ENCODE measurements at regions not wholly inside any gene's neighbourhood (a gene's known extent, or its start where the extent isn't known, plus 50 kb on each side); places are given as distances from the start of the nearest gene placed in this dataset.

GRCh38 chr6:25217302-25217701, 61.9 kb upstream of the CARMIL1 start:
- Histone ChIP-seq H3K27ac (ENCODE audit: low read depth, low read length) (no peak overlapping the region), H3K18ac (ENCODE audit: low read length) (no peak overlapping the region), H2BK5ac (ENCODE audit: low read length) (no peak overlapping the region), H2BK15ac (replicated peaks; ENCODE audit: low read depth) (no peak overlapping the region), H2AK5ac (ENCODE audit: low read length) (no peak overlapping the region), H3K4me1 (ENCODE audit: control insufficient read depth, low read depth, low read length) (no peaks in the 10 kb centered on the region), H3K79me2 (ENCODE audit: control insufficient read depth, insufficient read depth, low read length) (no peaks in the 10 kb centered on the region), H3K23ac (ENCODE audit: low read length) (no peak overlapping the region), H3K4ac (ENCODE audit: low read depth, low read length) (no peak overlapping the region), H3K4me2 (ENCODE audit: low read length) (no peak overlapping the region), H3K27me3 (ENCODE audit: insufficient read depth, low read length, poor library complexity) (no peaks in the 10 kb centered on the region), H4K5ac (ENCODE audit: low read length) (no peak overlapping the region), H3K36me3 (ENCODE audit: control insufficient read depth, insufficient read depth, low read length) (no peaks in the 10 kb centered on the region), H3K4me3 (ENCODE audit: low read length) (no peak overlapping the region), H4K8ac (ENCODE audit: low read depth, low read length) (no peak overlapping the region), H3K56ac (ENCODE audit: low read length) (no peak overlapping the region), H3K9ac (ENCODE audit: low read length) (no peak overlapping the region), H3K79me1 (ENCODE audit: low read length) (no peaks in the 10 kb centered on the region), H2BK120ac (ENCODE audit: low read depth, low read length) (no peak overlapping the region)
- DNase-seq, result no peak
- WGBS (ENCODE audit: extremely low coverage, insufficient coverage, low lambda C conversion rate), result no CpG with 5 or more reads among the region's 2 CpGs

GRCh38 chr6:25217829-25218228, 61.3 kb upstream of the CARMIL1 start:
- Histone ChIP-seq H4K5ac (ENCODE audit: low read length) (no peak overlapping the region), H3K27me3 (ENCODE audit: insufficient read depth, low read length, poor library complexity) (no peaks in the 10 kb centered on the region), H2BK15ac (replicated peaks; ENCODE audit: low read depth) (no peak overlapping the region), H3K18ac (ENCODE audit: low read length) (no peak overlapping the region), H4K8ac (ENCODE audit: low read depth, low read length) (no peak overlapping the region), H3K56ac (ENCODE audit: low read length) (no peak overlapping the region), H3K27ac (ENCODE audit: low read depth, low read length) (no peak overlapping the region), H3K4ac (ENCODE audit: low read depth, low read length) (no peak overlapping the region), H2BK120ac (ENCODE audit: low read depth, low read length) (no peak overlapping the region), H3K4me1 (ENCODE audit: control insufficient read depth, low read depth, low read length) (no peaks in the 10 kb centered on the region), H2AK5ac (ENCODE audit: low read length) (no peak overlapping the region), H3K79me1 (ENCODE audit: low read length) (no peaks in the 10 kb centered on the region), H3K4me3 (ENCODE audit: low read length) (no peak overlapping the region), H3K4me2 (ENCODE audit: low read length) (no peak overlapping the region), H3K9ac (ENCODE audit: low read length) (no peak overlapping the region), H3K79me2 (ENCODE audit: control insufficient read depth, insufficient read depth, low read length) (no peaks in the 10 kb centered on the region), H3K23ac (ENCODE audit: low read length) (no peak overlapping the region), H3K36me3 (ENCODE audit: control insufficient read depth, insufficient read depth, low read length) (no peaks in the 10 kb centered on the region), H2BK5ac (ENCODE audit: low read length) (no peak overlapping the region)
- no CpG with 5 or more reads among the region's 3 CpGs for WGBS (ENCODE audit: extremely low coverage, insufficient coverage, low lambda C conversion rate)
- no peak for DNase-seq

- Histone ChIP-seq H2BK5ac (ENCODE audit: low read length) (no peak overlapping the region), H3K23ac (ENCODE audit: low read length) (no peak overlapping the region), H3K79me2 (ENCODE audit: control insufficient read depth, insufficient read depth, low read length) (no peaks in the 10 kb centered on the region), H4K5ac (ENCODE audit: low read length) (no peak overlapping the region), H3K27ac (ENCODE audit: low read depth, low read length) (no peak overlapping the region), H3K4ac (ENCODE audit: low read depth, low read length) (no peak overlapping the region), H3K56ac (ENCODE audit: low read length) (no peak overlapping the region), H3K4me2 (ENCODE audit: low read length) (no peak overlapping the region), H3K4me3 (ENCODE audit: low read length) (no peak overlapping the region), H4K8ac (ENCODE audit: low read depth, low read length) (no peak overlapping the region), H3K79me1 (ENCODE audit: low read length) (no peaks in the 10 kb centered on the region), H2BK120ac (ENCODE audit: low read depth, low read length) (no peak overlapping the region), H3K9ac (ENCODE audit: low read length) (no peak overlapping the region), H3K4me1 (ENCODE audit: control insufficient read depth, low read depth, low read length) (no peaks in the 10 kb centered on the region), H3K27me3 (ENCODE audit: insufficient read depth, low read length, poor library complexity) (no peaks in the 10 kb centered on the region), H2BK15ac (replicated peaks; ENCODE audit: low read depth) (no peak overlapping the region), H2AK5ac (ENCODE audit: low read length) (no peak overlapping the region), H3K18ac (ENCODE audit: low read length) (no peak overlapping the region), H3K36me3 (ENCODE audit: control insufficient read depth, insufficient read depth, low read length) (no peaks in the 10 kb centered on the region)
- no peak for DNase-seq
- WGBS (ENCODE audit: extremely low coverage, insufficient coverage, low lambda C conversion rate), result no CpG with 5 or more reads among the region's 24 CpGs
Observed at GRCh38 chr6:25218346-25218745, 60.8 kb upstream of the CARMIL1 start.

- Histone ChIP-seq H2BK15ac (replicated peaks; ENCODE audit: low read depth) (no peak overlapping the region), H3K23ac (ENCODE audit: low read length) (no peak overlapping the region), H3K56ac (ENCODE audit: low read length) (no peak overlapping the region), H3K18ac (ENCODE audit: low read length) (no peak overlapping the region), H3K36me3 (ENCODE audit: control insufficient read depth, insufficient read depth, low read length) (no peaks in the 10 kb centered on the region), H3K79me1 (ENCODE audit: low read length) (no peaks in the 10 kb centered on the region), H3K79me2 (ENCODE audit: control insufficient read depth, insufficient read depth, low read length) (no peaks in the 10 kb centered on the region), H4K5ac (ENCODE audit: low read length) (no peak overlapping the region), H3K4me2 (ENCODE audit: low read length) (no peak overlapping the region), H3K4me1 (ENCODE audit: control insufficient read depth, low read depth, low read length) (no peaks in the 10 kb centered on the region), H3K27ac (ENCODE audit: low read depth, low read length) (no peak overlapping the region), H4K8ac (ENCODE audit: low read depth, low read length) (no peak overlapping the region), H2BK5ac (ENCODE audit: low read length) (no peak overlapping the region), H3K4me3 (ENCODE audit: low read length) (no peak overlapping the region), H3K4ac (ENCODE audit: low read depth, low read length) (no peak overlapping the region), H2BK120ac (ENCODE audit: low read depth, low read length) (no peak overlapping the region), H3K27me3 (ENCODE audit: insufficient read depth, low read length, poor library complexity) (no peaks in the 10 kb centered on the region), H2AK5ac (ENCODE audit: low read length) (no peak overlapping the region), H3K9ac (ENCODE audit: low read length) (no peak overlapping the region)
- WGBS (ENCODE audit: extremely low coverage, insufficient coverage, low lambda C conversion rate), result no CpG with 5 or more reads among the region's 1 CpG
- DNase-seq, result no peak
Observed at GRCh38 chr6:25219216-25219916, 59.8 kb upstream of the CARMIL1 start.

GRCh38 chr6:25219917-25220278, 59.3 kb upstream of the CARMIL1 start:
- no peak overlapping the region for H3K4me3 ChIP-seq (ENCODE audit: low read length)
- no peak overlapping the region for H3K27ac ChIP-seq (ENCODE audit: low read depth, low read length)
- no peaks in the 10 kb centered on the region for H3K4me1 ChIP-seq (ENCODE audit: control insufficient read depth, low read depth, low read length)
- H3K56ac ChIP-seq (ENCODE audit: low read length), result no peak overlapping the region
- H3K4me2 ChIP-seq (ENCODE audit: low read length), result no peak overlapping the region
- H4K5ac ChIP-seq (ENCODE audit: low read length), result no peak overlapping the region
- H3K36me3 ChIP-seq (ENCODE audit: control insufficient read depth, insufficient read depth, low read length), result no peaks in the 10 kb centered on the region
- no peak overlapping the region for H3K9ac ChIP-seq (ENCODE audit: low read length)
- no peak overlapping the region for H2BK15ac ChIP-seq (replicated peaks; ENCODE audit: low read depth)
- H3K4ac ChIP-seq (ENCODE audit: low read depth, low read length), result no peak overlapping the region
- no peak overlapping the region for H2BK120ac ChIP-seq (ENCODE audit: low read depth, low read length)
- H2BK5ac ChIP-seq (ENCODE audit: low read length), result no peak overlapping the region
- H3K18ac ChIP-seq (ENCODE audit: low read length), result no peak overlapping the region
- WGBS (ENCODE audit: extremely low coverage, insufficient coverage, low lambda C conversion rate), result no CpG with 5 or more reads among the region's 2 CpGs
- H3K23ac ChIP-seq (ENCODE audit: low read length), result no peak overlapping the region
- H3K79me2 ChIP-seq (ENCODE audit: control insufficient read depth, insufficient read depth, low read length), result no peaks in the 10 kb centered on the region
- H4K8ac ChIP-seq (ENCODE audit: low read depth, low read length), result no peak overlapping the region
- no peaks in the 10 kb centered on the region for H3K79me1 ChIP-seq (ENCODE audit: low read length)
- no peaks in the 10 kb centered on the region for H3K27me3 ChIP-seq (ENCODE audit: insufficient read depth, low read length, poor library complexity)
- DNase-seq, result no peak
- H2AK5ac ChIP-seq (ENCODE audit: low read length), result no peak overlapping the region

GRCh38 chr6:25220857-25221256, 58.3 kb upstream of the CARMIL1 start:
- H3K23ac ChIP-seq (ENCODE audit: low read length), result no peak overlapping the region
- no peak overlapping the region for H2BK120ac ChIP-seq (ENCODE audit: low read depth, low read length)
- H2BK15ac ChIP-seq (replicated peaks; ENCODE audit: low read depth), result no peak overlapping the region
- H3K4me3 ChIP-seq (ENCODE audit: low read length), result no peak overlapping the region
- DNase-seq, result no peak
- no peak overlapping the region for H4K8ac ChIP-seq (ENCODE audit: low read depth, low read length)
- no peak overlapping the region for H2BK5ac ChIP-seq (ENCODE audit: low read length)
- no peak overlapping the region for H3K18ac ChIP-seq (ENCODE audit: low read length)
- H3K4ac ChIP-seq (ENCODE audit: low read depth, low read length), result no peak overlapping the region
- no peak overlapping the region for H3K4me2 ChIP-seq (ENCODE audit: low read length)
- no peak overlapping the region for H2AK5ac ChIP-seq (ENCODE audit: low read length)
- H3K79me1 ChIP-seq (ENCODE audit: low read length), result no peaks in the 10 kb centered on the region
- no peak overlapping the region for H3K9ac ChIP-seq (ENCODE audit: low read length)
- no peak overlapping the region for H4K5ac ChIP-seq (ENCODE audit: low read length)
- H3K56ac ChIP-seq (ENCODE audit: low read length), result no peak overlapping the region
- H3K27ac ChIP-seq (ENCODE audit: low read depth, low read length), result no peak overlapping the region
- no peaks in the 10 kb centered on the region for H3K79me2 ChIP-seq (ENCODE audit: control insufficient read depth, insufficient read depth, low read length)
- WGBS (ENCODE audit: extremely low coverage, insufficient coverage, low lambda C conversion rate), result no CpG with 5 or more reads among the region's 1 CpG
- H3K36me3 ChIP-seq (ENCODE audit: control insufficient read depth, insufficient read depth, low read length), result no peaks in the 10 kb centered on the region
- no peaks in the 10 kb centered on the region for H3K27me3 ChIP-seq (ENCODE audit: insufficient read depth, low read length, poor library complexity)
- no peaks in the 10 kb centered on the region for H3K4me1 ChIP-seq (ENCODE audit: control insufficient read depth, low read depth, low read length)
